Right lobe of liver (tissue), 6 donors: ENCODE measurements at regions not wholly inside any gene's neighbourhood (a gene's known extent, or its start where the extent isn't known, plus 50 kb on each side); places are given as distances from the start of the nearest gene placed in this dataset.

Experiments used
- ATAC-seq, 4 donors: fragments of 200-7000 bp; cut with Tn5 transposase; one replicate each; pipeline ENCODE4 v1.9.1; 2020; ENCODE audit warnings: mild to moderate bottlenecking in 4 of 4, moderate library complexity in 4 of 4
- DNase-seq, 3 donors: peaks; one replicate each; pipeline ENCODE4 v3.0.0-alpha.2; 2020
- H3K27ac ChIP-seq, 3 donors: fragments of 200-600 bp; one replicate each; pipeline ENCODE4 v1.8.0; 2022
- H3K27me3 ChIP-seq, 2 donors: fragments of 200-600 bp; one replicate each; pipeline ENCODE4 v1.8.0; 2022
- H3K36me3 ChIP-seq, 4 donors: fragments of 200-600 bp; sonication (generic) in 1 of 4; one replicate each; pipeline versions ENCODE4 v1.5.1 to v1.8.0; 2017 to 2022; ENCODE audit warnings: control low read depth in 1 of 4
- H3K4me1 ChIP-seq, 4 donors: fragments of 200-600 bp; sonication (generic) in 1 of 4; one replicate each; pipeline versions ENCODE4 v1.5.1 to v1.8.0; 2017 to 2022; ENCODE audit warnings: control low read depth in 1 of 4
- H3K4me3 ChIP-seq, 3 donors: fragments of 200-600 bp; one replicate each; pipeline ENCODE4 v1.8.0; 2022
- H3K9me3 ChIP-seq, 4 donors: fragments of 200-600 bp; sonication (generic) in 1 of 4; one replicate each; pipeline versions ENCODE4 v1.5.1 to v1.8.0; 2017 to 2022; ENCODE audit warnings: control low read depth in 1 of 4
- CTCF ChIP-seq, 4 donors: fragments of 200-600 bp in 3 of 4; fragments of 450-650 bp in 1 of 4; IDR thresholded peaks; one replicate each; pipeline versions ENCODE4 v1.5.1 to v1.8.0; 2016 to 2022; ENCODE audit warnings: antibody characterized with exemption in 4 of 4, mild to moderate bottlenecking in 2 of 4
- POLR2A ChIP-seq: fragments of 450-650 bp; IDR thresholded peaks from one replicate; pipeline ENCODE4 v1.6.1; 2017; ENCODE audit warnings: antibody characterized with exemption, mild to moderate bottlenecking
- WGBS: methylation state at CpG from one replicate; pipeline ENCODE4 v1.1.6; 2018; ENCODE audit warnings: low coverage, low lambda C conversion rate; ENCODE audit not compliant: insufficient coverage; ENCODE audit errors: missing lambda C conversion rate; 5-methylcytosine and 5-hydroxymethylcytosine counted together
- intact Hi-C, 2 donors: fragments of 100-400 bp; cut with DNase I; formaldehyde crosslinking; loops; one replicate each; pipeline versions ENCODE4 v1.11.2 to v1.14.1; 2022
- donor health status: DM: no; HTN: yes; CAD: no.
- donor health status: DM: no; HTN: no; CAD: no.
- donor health status: DM: no; HTN: no; CAD: no.
- donor health status: DM: no; HTN: yes; CAD: no.
- donor health status: DM: no; HTN: yes; CAD: no.

GRCh38 chr20:10984913-10985312, 311.1 kb upstream of the JAG1 start:
- Histone ChIP-seq H3K27ac (no peak overlapping the region), H3K4me1 (no peaks in the 10 kb centered on the region), H3K27me3 (no peaks in the 10 kb centered on the region), H3K36me3 (no peaks in the 10 kb centered on the region), H3K4me3 (no peak overlapping the region), H3K9me3 (no peaks in the 10 kb centered on the region)
- DNase-seq: no peak
- TF ChIP-seq CTCF (IDR thresholded peaks at IDR 0.05) (no peak), POLR2A (no peak)
- intact Hi-C loops: no loop called here
- WGBS: 18% methylated on average over 6 of the region's 6 CpGs
- ATAC-seq: peak in 1 of 4 donors; percentile 54

GRCh38 chr20:10985536-10985935, 311.7 kb upstream of the JAG1 start:
- Histone ChIP-seq H3K4me3 (no peak overlapping the region), H3K27ac (no peak overlapping the region), H3K36me3 (no peaks in the 10 kb centered on the region), H3K4me1 (no peaks in the 10 kb centered on the region), H3K27me3 (no peaks in the 10 kb centered on the region), H3K9me3 (no peaks in the 10 kb centered on the region)
- DNase-seq: no peak
- intact Hi-C loops: no loop called here
- ATAC-seq: no peak
- 36% methylated on average over 1 of the region's 1 CpG for WGBS
- TF ChIP-seq CTCF (IDR thresholded peaks at IDR 0.05) (no peak), POLR2A (no peak)

- Histone ChIP-seq H3K36me3 (no peaks in the 10 kb centered on the region), H3K9me3 (no peaks in the 10 kb centered on the region), H3K27me3 (no peaks in the 10 kb centered on the region), H3K4me1 (no peaks in the 10 kb centered on the region), H3K27ac (no peak overlapping the region), H3K4me3 (no peak overlapping the region)
- intact Hi-C loops: no loop called here
- ATAC-seq (no peak), DNase-seq (no peak)
- WGBS: 76% methylated on average over 5 of the region's 5 CpGs
- TF ChIP-seq POLR2A (no peak), CTCF (IDR thresholded peaks at IDR 0.05) (no peak)
Observed at GRCh38 chr20:10986586-10986985, 312.8 kb upstream of the JAG1 start.

DNA sequence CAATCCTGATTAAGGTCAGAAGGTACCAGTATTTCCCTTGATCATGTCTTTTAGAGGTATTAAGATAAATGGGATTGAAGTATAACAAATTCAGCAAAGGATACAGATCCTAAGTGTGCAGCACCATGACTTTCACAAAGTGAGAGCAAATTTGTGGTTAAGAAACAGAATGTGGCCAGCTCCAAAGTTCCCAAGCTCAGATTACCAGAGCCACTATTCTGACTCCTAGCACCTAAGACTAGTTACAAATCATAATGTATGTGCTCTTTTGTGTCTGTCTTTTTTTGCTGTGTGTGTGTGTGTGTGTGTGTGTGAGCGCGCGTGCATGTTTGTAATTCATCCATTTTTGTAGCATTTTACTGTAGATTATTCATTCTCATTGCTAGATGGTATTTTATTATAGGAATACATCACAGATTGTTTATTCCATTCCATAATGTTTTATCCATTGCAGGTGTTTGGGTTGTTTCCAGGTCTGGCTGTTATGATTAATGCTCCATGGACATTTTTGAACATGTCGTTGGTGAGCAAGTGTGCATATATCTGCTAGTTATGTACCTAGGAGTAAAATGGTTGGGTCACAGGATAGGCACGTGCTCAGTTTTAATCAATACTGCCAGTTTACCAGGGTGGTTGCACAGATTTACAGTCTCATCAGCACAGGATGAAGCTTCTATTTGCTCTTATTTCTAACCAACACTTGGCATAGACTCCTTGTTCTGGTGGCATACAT, 314.0 kb upstream of the JAG1 start:
- Histone ChIP-seq H3K27me3 (no peaks in the 10 kb centered on the region), H3K27ac (no peak overlapping the region), H3K4me1 (no peaks in the 10 kb centered on the region), H3K9me3 (no peaks in the 10 kb centered on the region), H3K4me3 (no peak overlapping the region), H3K36me3 (no peaks in the 10 kb centered on the region)
- no peak for ATAC-seq
- no peak for TF ChIP-seq CTCF (IDR thresholded peaks at IDR 0.05)
- no peak for TF ChIP-seq POLR2A
- intact Hi-C loops: no loop called here
- no peak for DNase-seq
- 69% methylated on average over 5 of the region's 5 CpGs for WGBS
